Neural progenitor cell (in vitro differentiated cells): ENCODE measurements at regions not wholly inside any gene's neighbourhood (a gene's known extent, or its start where the extent isn't known, plus 50 kb on each side); places are given as distances from the start of the nearest gene placed in this dataset.

ENCODE experiments used
- CTCF ChIP-seq: fragments of 200-600 bp; sonication (generic); IDR thresholded peaks from 2 replicates; pipeline ENCODE4 v1.5.1; 2017; ENCODE audit warnings: antibody characterized with exemption, mild to moderate bottlenecking
- EZH2 ChIP-seq: fragments of 200-600 bp; sonication (generic); IDR thresholded peaks from 2 replicates; pipeline ENCODE4 v1.6.1; 2017; ENCODE audit warnings: antibody characterized with exemption, mild to moderate bottlenecking, moderate library complexity
- EZH2phosphoT487 ChIP-seq: fragments of 200-600 bp; sonication (generic); IDR thresholded peaks from 2 replicates; pipeline ENCODE4 v1.6.1; 2017; ENCODE audit warnings: antibody characterized with exemption

GRCh38 chr20:40506537-40506939 lies 182.5 kb downstream of the MAFB start:
- TF ChIP-seq CTCF (no peak), EZH2phosphoT487 (no peak), EZH2 (no peak)
